Stimulated activated naive CD8-positive, alpha-beta T cell treated with anti-CD3 and anti-CD28 coated beads, Interleukin-15, Interleukin-2, amounts not matched to agents 100 ng/mL and 50 ng/mL, for 24 hours (primary cell): ENCODE measurements at regions not wholly inside any gene's neighbourhood (a gene's known extent, or its start where the extent isn't known, plus 50 kb on each side); places are given as distances from the start of the nearest gene placed in this dataset.

Experiments
- H3K27ac Mint-ChIP-seq: one replicate; pipeline ENCODE4 v1.8.0; 2021; ENCODE audit warnings: mild to moderate bottlenecking, mixed read lengths
- H3K27me3 Mint-ChIP-seq: one replicate; pipeline ENCODE4 v1.8.0; 2021; ENCODE audit warnings: mixed read lengths
- H3K36me3 Mint-ChIP-seq: one replicate; pipeline ENCODE4 v1.8.0; 2021; ENCODE audit warnings: low read depth, mixed read lengths
- H3K4me1 Mint-ChIP-seq: one replicate; pipeline ENCODE4 v1.8.0; 2021; ENCODE audit warnings: low read depth, mixed read lengths
- H3K4me3 Mint-ChIP-seq: one replicate; pipeline ENCODE4 v1.8.0; 2021; ENCODE audit warnings: mild to moderate bottlenecking, mixed read lengths
- H3K9me3 Mint-ChIP-seq: one replicate; pipeline ENCODE4 v1.8.0; 2021; ENCODE audit warnings: mixed read lengths

- H3K36me3 Mint-ChIP-seq, result no peaks in the 10 kb centered on the region
- H3K9me3 Mint-ChIP-seq, result no peaks in the 10 kb centered on the region
- peaks cover 28% of the 10 kb centered on the region for H3K4me1 Mint-ChIP-seq
- H3K27ac Mint-ChIP-seq, result no peak overlapping the region
- H3K27me3 Mint-ChIP-seq, result peaks cover 10% of the 10 kb centered on the region
- H3K4me3 Mint-ChIP-seq, result no peak overlapping the region
Measured at GRCh38 chr3:56989977-56990640, 70.4 kb upstream of the SPATA12 start.

- no peak overlapping the region for H3K4me3 Mint-ChIP-seq
Measured at GRCh38 chr3:56989169-56989976, 71.1 kb upstream of the SPATA12 start.

GRCh38 chr3:56988458-56989168, 71.9 kb upstream of the SPATA12 start:
- Mint-ChIP-seq H3K9me3 (no peaks in the 10 kb centered on the region), H3K36me3 (no peaks in the 10 kb centered on the region), H3K4me1 (peaks cover 28% of the 10 kb centered on the region), H3K4me3 (no peak overlapping the region), H3K27me3 (peaks cover 10% of the 10 kb centered on the region), H3K27ac (peak overlapping the region; percentile 26)

More at GRCh38 chr3:56989169-56989976, 71.1 kb upstream of the SPATA12 start:
- Mint-ChIP-seq H3K27me3 (peaks cover 10% of the 10 kb centered on the region), H3K4me1 (peaks cover 28% of the 10 kb centered on the region), H3K36me3 (no peaks in the 10 kb centered on the region), H3K9me3 (no peaks in the 10 kb centered on the region), H3K27ac (peak overlapping the region; percentile 26)

- Mint-ChIP-seq H3K9me3 (no peaks in the 10 kb centered on the region), H3K4me1 (peaks cover 28% of the 10 kb centered on the region), H3K36me3 (no peaks in the 10 kb centered on the region), H3K27me3 (peaks cover 10% of the 10 kb centered on the region), H3K4me3 (no peak overlapping the region), H3K27ac (no peak overlapping the region)
Measured at GRCh38 chr3:56987238-56987895, 73.1 kb upstream of the SPATA12 start.

DNA sequence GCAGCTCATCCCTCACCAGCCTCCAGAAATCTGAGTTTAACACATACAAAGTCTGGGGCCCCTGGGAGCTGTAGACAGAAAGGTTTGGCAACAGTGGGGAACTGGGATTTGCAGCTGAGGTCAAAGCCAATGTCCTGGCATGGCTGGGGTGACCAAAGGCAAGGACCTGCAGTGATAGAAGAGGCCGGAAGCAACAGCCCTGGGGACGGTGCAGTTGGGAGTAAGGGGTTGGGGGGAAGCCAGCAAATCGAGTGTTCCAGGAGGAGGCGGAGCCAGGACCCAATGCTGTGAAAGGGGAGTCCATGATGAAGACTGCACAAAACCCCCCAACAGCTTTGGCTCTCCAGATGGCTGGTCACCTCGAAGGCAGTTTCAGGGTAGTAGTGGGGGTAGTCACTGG, 74.1 kb upstream of the SPATA12 start:
- H3K36me3 Mint-ChIP-seq, result no peaks in the 10 kb centered on the region
- peak overlapping the region; percentile 66 for H3K27ac Mint-ChIP-seq

GRCh38 chr3:56985878-56986277, 74.6 kb upstream of the SPATA12 start:
- H3K36me3 Mint-ChIP-seq, result no peaks in the 10 kb centered on the region
- peaks cover 39% of the 10 kb centered on the region for H3K4me1 Mint-ChIP-seq
- H3K27me3 Mint-ChIP-seq, result peaks cover 10% of the 10 kb centered on the region
- H3K27ac Mint-ChIP-seq, result peak overlapping the region; percentile 52
- no peak overlapping the region for H3K4me3 Mint-ChIP-seq
- no peaks in the 10 kb centered on the region for H3K9me3 Mint-ChIP-seq

More for the DNA sequence above, 74.1 kb upstream of the SPATA12 start:
- Mint-ChIP-seq H3K9me3 (no peaks in the 10 kb centered on the region), H3K4me3 (no peak overlapping the region), H3K4me1 (peaks cover 34% of the 10 kb centered on the region), H3K27me3 (peaks cover 10% of the 10 kb centered on the region)

- peak overlapping the region; percentile 52 for H3K27ac Mint-ChIP-seq
Measured at GRCh38 chr3:56985460-56985859, 75.0 kb upstream of the SPATA12 start.

GRCh38 chr3:56983427-56983826, 77.0 kb upstream of the SPATA12 start:
- H3K9me3 Mint-ChIP-seq, result no peaks in the 10 kb centered on the region
- no peaks in the 10 kb centered on the region for H3K36me3 Mint-ChIP-seq
- no peak overlapping the region for H3K27ac Mint-ChIP-seq
- H3K4me3 Mint-ChIP-seq, result no peak overlapping the region
- no peaks in the 10 kb centered on the region for H3K27me3 Mint-ChIP-seq
- H3K4me1 Mint-ChIP-seq, result peaks cover 43% of the 10 kb centered on the region

More at GRCh38 chr3:56985460-56985859, 75.0 kb upstream of the SPATA12 start:
- Mint-ChIP-seq H3K27me3 (peaks cover 10% of the 10 kb centered on the region), H3K36me3 (no peaks in the 10 kb centered on the region), H3K4me3 (no peak overlapping the region), H3K4me1 (peaks cover 43% of the 10 kb centered on the region), H3K9me3 (no peaks in the 10 kb centered on the region)

DNA sequence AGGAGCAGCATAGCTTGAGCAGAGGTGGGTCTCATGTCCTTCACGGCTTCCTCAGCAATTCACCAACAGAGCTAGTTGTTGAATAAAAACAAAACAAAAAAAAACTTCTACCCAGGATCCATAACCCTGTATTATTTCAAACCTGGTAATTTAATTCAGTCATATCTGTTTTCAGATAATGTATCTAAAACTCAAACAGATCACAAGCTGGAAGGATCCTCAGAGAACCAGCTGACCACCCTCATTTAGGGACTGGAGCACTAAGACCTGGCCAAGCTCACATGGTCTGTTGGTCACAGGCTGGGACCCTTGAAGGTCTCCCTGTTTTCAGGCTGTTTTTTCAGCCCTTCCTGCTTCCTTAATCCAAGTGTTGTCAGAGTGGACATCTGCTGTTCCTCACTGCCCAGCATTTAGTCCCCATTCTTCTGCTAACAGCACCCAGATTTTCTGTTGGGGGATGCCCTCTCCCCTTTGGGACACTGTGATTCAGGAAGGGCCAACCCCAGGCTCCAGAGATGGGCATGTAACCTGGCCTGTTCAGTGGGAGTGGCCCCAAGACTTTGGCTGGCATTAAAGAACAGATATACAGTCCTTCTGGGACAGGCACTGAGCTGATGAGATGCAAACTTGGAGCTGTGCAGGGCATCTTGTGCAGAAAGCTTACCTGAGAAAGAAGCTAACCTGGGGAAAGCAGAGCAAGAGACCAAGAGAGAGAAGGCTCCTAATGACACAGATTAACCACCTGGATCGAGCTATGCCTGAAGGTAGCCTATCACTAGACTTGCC, 78.8 kb upstream of the SPATA12 start:
- Mint-ChIP-seq H3K9me3 (no peaks in the 10 kb centered on the region), H3K27me3 (no peaks in the 10 kb centered on the region), H3K4me3 (no peak overlapping the region), H3K36me3 (no peaks in the 10 kb centered on the region), H3K4me1 (peaks cover 37% of the 10 kb centered on the region), H3K27ac (peak overlapping the region; percentile 87)

- Mint-ChIP-seq H3K9me3 (no peaks in the 10 kb centered on the region), H3K27me3 (no peaks in the 10 kb centered on the region), H3K4me1 (peaks cover 29% of the 10 kb centered on the region), H3K4me3 (no peak overlapping the region), H3K36me3 (no peaks in the 10 kb centered on the region), H3K27ac (peak overlapping the region; percentile 87)
Measured at GRCh38 chr3:56980798-56981390, 79.6 kb upstream of the SPATA12 start.

DNA sequence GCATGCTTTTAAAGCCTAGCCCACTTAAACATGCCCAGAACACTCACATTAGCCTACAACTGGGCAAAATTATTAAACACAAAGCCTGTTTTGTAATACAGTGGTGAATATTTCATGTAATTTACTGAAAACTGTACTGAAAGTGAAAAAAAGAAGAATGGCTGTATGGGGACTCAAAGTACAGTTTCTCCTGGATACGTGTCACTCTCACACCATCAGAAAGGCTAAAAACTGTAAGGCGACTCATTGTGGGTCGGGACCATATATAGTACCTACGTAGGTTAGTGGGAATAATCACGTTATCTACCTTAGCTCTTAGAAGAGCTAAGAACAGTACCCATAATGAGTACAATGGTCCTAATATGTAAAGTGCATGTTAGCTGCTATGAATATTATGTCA, 80.2 kb upstream of the SPATA12 start:
- no peaks in the 10 kb centered on the region for H3K36me3 Mint-ChIP-seq
- no peaks in the 10 kb centered on the region for H3K27me3 Mint-ChIP-seq
- H3K4me3 Mint-ChIP-seq, result no peak overlapping the region
- H3K9me3 Mint-ChIP-seq, result no peaks in the 10 kb centered on the region
- peaks cover 23% of the 10 kb centered on the region for H3K4me1 Mint-ChIP-seq
- H3K27ac Mint-ChIP-seq, result peak overlapping the region; percentile 87

GRCh38 chr3:56979791-56980190, 80.7 kb upstream of the SPATA12 start:
- H3K36me3 Mint-ChIP-seq, result no peaks in the 10 kb centered on the region
- no peak overlapping the region for H3K27ac Mint-ChIP-seq
- H3K9me3 Mint-ChIP-seq, result no peaks in the 10 kb centered on the region
- no peaks in the 10 kb centered on the region for H3K27me3 Mint-ChIP-seq
- no peak overlapping the region for H3K4me3 Mint-ChIP-seq
- peaks cover 23% of the 10 kb centered on the region for H3K4me1 Mint-ChIP-seq

- H3K9me3 Mint-ChIP-seq, result no peaks in the 10 kb centered on the region
- H3K27me3 Mint-ChIP-seq, result no peaks in the 10 kb centered on the region
- H3K36me3 Mint-ChIP-seq, result no peaks in the 10 kb centered on the region
- peaks cover 23% of the 10 kb centered on the region for H3K4me1 Mint-ChIP-seq
- H3K27ac Mint-ChIP-seq, result no peak overlapping the region
- H3K4me3 Mint-ChIP-seq, result no peak overlapping the region
Measured at GRCh38 chr3:56977561-56977889, 82.9 kb upstream of the SPATA12 start.
